ENCODE measurements at regions not wholly inside any gene's neighbourhood (a gene's known extent, or its start where the extent isn't known, plus 50 kb on each side); places are given as distances from the start of the nearest gene placed in this dataset.

DNA sequence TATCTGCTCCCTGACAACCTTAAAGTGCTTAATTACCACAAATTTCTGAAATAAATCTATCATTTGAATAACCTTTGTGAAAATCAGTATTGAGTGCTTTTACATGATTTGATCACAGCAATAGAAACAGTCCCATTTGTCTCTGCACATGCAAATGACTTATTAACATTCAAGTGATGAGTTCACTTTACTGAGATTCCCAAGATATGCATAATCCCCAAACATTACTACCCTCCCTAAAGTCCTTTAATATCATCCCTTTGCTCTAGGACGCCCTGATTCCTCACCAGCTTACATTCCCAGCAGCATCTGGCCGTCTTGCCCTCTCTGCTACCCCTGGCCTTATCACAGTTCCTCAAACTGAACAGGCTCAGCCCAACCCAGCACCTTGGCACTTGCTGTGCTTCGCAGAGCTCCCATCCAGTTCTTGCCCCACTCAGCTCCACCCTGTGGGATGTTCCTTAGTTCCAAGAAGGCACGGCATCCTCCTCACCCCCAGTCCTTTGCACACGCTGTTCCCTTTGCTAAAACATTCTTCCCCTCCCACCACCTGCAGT is 347.5 kb downstream of the PREX1 start:
- TF ChIP-seq SUZ12 (IDR thresholded peaks at IDR 0.05; ENCODE audit: extremely low read depth, insufficient read depth, insufficient read length) (no peak), ZNF274 (IDR thresholded peaks at IDR 0.05; ENCODE audit: low read depth, low read length) (no peak)
